GM18868 (cell line): ENCODE measurements at regions not wholly inside any gene's neighbourhood (a gene's known extent, or its start where the extent isn't known, plus 50 kb on each side); places are given as distances from the start of the nearest gene placed in this dataset.

Experiments
- ATAC-seq: cut with Tn5 transposase; IDR thresholded peaks from one replicate; pipeline ENCODE4 v1.9.1; 2021; ENCODE audit warnings: mild to moderate bottlenecking, moderate library complexity; ENCODE audit not compliant: unreplicated experiment

GRCh38 chr4:147343692-147344091 is 137.2 kb upstream of the EDNRA start:
- ATAC-seq, result no peak

- no peak for ATAC-seq
These were observed 135.2 kb upstream of the EDNRA start for GRCh38 chr4:147345662-147346061.

GRCh38 chr4:147347217-147347616 is 133.7 kb upstream of the EDNRA start:
- no peak for ATAC-seq

GRCh38 chr4:147349193-147349592 is 131.7 kb upstream of the EDNRA start:
- no peak for ATAC-seq

- ATAC-seq, result no peak
These were observed 129.7 kb upstream of the EDNRA start for GRCh38 chr4:147351083-147351787.

GRCh38 chr4:147354237-147354636 is 126.7 kb upstream of the EDNRA start:
- ATAC-seq, result no peak

GRCh38 chr4:147355032-147355656 is 125.8 kb upstream of the EDNRA start:
- no peak for ATAC-seq

GRCh38 chr4:147355847-147356246 is 125.0 kb upstream of the EDNRA start:
- ATAC-seq, result no peak

- ATAC-seq, result no peak
These were observed 120.6 kb upstream of the EDNRA start for GRCh38 chr4:147360301-147360700.

GRCh38 chr4:147361726-147362125 is 119.2 kb upstream of the EDNRA start:
- no peak for ATAC-seq

GRCh38 chr4:147362938-147363337 is 118.0 kb upstream of the EDNRA start:
- no peak for ATAC-seq

GRCh38 chr4:147363514-147363913 is 117.4 kb upstream of the EDNRA start:
- no peak for ATAC-seq

- ATAC-seq, result no peak
These were observed 115.5 kb upstream of the EDNRA start for GRCh38 chr4:147365396-147365795.

- no peak for ATAC-seq
These were observed 114.7 kb upstream of the EDNRA start for GRCh38 chr4:147366164-147366563.

GRCh38 chr4:147367891-147368290 is 113.0 kb upstream of the EDNRA start:
- ATAC-seq, result no peak

- ATAC-seq, result no peak
These were observed 111.9 kb upstream of the EDNRA start for GRCh38 chr4:147368948-147369347.

GRCh38 chr4:147370473-147370872 is 110.4 kb upstream of the EDNRA start:
- no peak for ATAC-seq

GRCh38 chr4:147370881-147371280 is 110.0 kb upstream of the EDNRA start:
- ATAC-seq, result no peak

GRCh38 chr4:147371661-147372060 is 109.2 kb upstream of the EDNRA start:
- ATAC-seq, result no peak

GRCh38 chr4:147378780-147379179 is 102.1 kb upstream of the EDNRA start:
- no peak for ATAC-seq

GRCh38 chr4:147381749-147382148 is 99.1 kb upstream of the EDNRA start:
- ATAC-seq, result no peak

GRCh38 chr4:147388018-147388417 is 92.9 kb upstream of the EDNRA start:
- no peak for ATAC-seq

- no peak for ATAC-seq
These were observed 84.8 kb upstream of the EDNRA start for GRCh38 chr4:147396105-147396504.
